Activated CD8-positive, alpha-beta memory T cell treated with anti-CD3 and anti-CD28 coated beads, Interleukin-2, amount 50 U/mL, for 48 hours (primary cell): ENCODE measurements at regions not wholly inside any gene's neighbourhood (a gene's known extent, or its start where the extent isn't known, plus 50 kb on each side); places are given as distances from the start of the nearest gene placed in this dataset.

ENCODE experiments used
- DNase-seq: peaks from one replicate; pipeline ENCODE4 v3.0.0-alpha.2; 2020

DNA sequence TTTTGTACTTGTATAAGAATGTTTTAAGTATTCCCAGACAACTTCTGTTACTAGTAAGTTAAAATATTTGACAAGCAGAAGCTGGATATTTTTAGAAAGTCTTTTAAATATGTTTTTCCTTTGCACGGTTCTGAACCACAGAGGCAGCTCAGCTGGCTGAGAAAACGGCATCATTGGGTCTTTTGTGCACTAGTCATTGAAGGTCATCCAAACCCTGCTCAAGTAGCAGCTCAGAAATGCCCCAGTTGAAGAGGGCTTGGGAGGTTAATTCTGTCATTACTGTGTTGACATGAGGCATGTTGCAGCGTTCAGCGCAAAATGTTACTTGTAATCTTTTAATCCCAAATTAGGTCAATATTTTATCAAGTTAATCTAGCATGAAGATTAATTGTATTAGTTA is 383.7 kb upstream of the FAM241A start:
- no peak for DNase-seq

DNA sequence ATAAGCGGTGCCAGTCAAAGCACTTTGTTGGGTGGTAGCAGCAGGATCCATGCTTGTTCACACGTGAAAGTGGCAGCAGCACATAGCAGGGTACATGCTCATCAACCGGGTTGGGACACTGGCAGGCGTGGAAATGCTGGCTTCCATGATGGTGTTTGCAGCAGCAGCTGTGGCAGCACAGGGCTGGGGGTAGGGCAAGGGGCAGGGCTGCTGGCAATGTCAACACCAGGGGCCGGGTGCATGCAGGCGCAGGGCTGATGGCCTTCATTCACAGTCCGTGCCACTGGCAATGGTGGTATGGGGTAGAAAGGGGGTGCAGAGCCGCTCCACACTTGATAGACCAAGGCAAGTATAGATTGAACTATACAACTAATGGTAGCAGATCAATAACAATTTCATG is 374.7 kb upstream of the FAM241A start:
- DNase-seq: no peak

DNA sequence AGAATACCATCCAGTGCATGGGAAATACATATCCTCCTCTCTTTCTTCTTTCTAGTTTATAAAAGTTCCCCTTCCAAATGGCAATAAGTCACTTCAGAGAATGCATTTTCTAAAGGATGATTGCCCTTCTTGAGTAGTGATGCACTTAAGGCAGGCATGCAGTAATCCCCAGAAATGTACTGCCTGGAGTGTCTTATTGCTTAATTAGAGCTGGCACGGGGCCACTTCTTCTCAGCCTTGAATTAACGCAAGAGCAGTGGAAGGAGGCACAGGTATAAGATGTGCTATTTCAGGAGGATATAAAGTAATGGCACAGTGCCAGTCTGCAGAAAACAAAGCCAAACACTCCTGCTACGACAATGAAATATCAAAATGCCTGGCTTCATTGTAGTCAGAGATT is 371.4 kb upstream of the FAM241A start:
- no peak for DNase-seq

DNA sequence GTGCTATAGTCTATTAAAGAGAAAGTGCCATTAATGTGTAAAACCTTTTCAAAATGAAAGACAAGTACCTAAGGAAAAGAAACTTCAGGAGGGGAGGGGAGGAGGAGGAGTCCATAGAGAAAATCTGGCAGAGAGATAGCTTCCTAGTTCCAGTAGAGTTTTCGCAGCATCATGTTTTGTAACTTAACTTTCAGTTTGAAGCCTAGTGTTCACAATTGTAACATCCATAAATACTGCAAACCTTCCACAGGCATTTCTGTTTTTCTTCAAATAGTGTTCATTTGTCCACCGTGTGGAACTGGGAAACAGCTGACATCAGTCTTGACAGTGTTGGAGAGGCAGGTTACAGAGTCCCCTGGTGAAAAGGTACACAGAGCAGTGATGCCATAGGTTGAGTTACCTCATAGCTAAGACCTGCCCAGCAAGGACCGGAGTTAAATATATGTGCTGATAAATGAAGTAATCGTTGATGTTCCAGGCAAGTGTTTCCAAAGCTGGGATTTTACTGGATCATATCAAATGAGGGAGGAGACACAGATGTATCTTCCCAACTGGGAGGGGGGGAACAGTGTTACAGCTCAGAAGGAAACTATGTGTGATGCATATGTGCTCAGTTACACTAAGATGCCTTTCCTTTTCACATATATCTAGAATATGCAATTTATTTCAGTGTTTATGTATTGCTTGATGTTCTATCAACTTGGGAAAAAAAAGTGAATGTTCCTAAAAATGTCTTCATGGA is 369.5 kb upstream of the FAM241A start:
- DNase-seq: no peak

DNA sequence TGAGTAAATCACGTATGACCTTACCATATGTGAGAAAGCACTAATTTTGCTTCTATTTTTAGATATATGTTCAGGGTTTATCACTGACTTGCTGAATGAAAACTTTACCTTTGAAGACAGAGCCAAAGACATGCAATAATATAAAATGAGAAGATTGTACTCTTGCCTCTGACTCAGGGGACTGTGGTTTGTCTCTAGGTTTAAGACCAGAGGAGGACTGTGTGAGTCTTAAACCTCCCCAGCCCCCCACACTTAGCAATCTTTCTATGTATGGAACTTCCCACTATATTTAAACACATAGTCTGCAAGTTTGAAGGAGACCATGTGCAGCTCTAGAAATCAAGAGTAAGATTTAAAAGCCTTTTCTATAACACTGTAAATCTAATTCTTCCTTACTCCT is 368.7 kb upstream of the FAM241A start:
- DNase-seq: no peak

DNA sequence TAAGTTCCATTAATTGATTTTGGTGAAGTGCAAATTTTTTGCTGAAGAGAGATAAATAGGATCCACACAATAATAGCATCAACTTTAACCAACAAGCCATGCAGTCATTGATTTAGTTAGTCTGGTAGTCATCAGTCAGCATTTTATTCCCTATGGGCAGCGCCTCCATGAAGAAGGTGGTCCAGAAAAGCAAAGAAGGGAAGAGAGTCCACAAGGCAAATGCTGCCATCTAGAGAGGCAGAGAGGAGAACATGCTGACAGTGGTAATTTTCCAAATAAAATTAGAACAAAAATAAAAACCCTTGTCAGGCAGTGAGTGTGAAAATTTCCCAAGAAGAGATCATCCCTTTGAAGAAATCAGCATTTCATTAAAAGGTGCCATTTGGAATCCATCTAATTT is 366.7 kb upstream of the FAM241A start:
- no peak for DNase-seq

DNA sequence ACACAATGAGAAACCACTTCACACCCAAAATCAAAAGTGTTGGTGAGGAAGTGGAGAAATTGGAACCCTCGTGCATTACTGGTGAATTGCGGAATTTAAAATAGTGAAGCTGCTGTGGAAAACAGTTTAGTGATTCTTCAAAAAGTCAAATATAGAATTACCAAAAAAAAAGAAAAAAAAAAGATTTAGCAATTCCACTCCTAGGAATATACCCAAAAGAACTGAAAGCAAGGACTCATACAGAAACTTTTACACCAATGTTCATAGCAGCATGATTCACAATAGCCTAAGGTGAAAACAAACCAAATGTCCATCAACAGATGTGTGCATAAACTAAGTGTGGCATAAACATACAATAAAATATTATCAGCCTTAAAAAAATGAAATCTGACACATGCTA is 364.3 kb upstream of the FAM241A start:
- DNase-seq: no peak

DNA sequence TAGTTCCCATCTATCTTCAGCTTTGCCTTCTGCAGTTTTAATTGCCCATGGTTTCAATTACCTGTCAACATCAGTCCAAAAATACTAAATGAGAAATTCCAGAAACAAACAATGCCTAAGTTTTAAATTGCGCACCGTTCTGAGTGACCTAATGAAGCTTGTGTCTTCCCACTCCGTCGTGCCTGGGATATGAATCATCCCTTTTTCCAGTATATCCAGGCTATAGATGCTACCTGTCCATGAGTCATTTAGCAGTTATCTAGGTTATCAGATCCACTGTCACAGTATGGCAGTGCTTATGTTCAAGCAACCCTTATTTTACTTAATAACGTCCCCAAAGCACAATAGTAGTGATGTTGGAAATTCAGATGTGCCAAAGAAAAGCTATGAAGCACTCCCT is 363.6 kb upstream of the FAM241A start:
- no peak for DNase-seq

DNA sequence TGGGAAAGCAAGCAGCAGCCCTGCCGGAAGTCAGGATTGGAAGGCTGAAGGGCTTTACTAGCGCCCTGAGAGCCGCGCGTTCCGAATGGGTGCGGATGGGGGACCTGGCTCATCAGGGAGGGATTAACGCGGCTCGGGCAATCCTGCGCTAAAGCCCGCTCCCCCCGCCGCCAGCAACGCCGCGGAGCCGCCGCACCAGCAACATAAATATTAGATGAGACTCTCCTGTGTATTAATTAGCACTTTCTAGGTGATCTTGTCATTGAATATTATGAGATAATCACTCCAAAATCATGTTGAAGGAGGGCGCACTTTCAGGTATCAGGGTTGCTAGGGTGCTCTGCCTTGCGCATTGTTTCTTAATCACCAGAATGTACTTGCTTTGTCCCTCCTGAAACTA is 357.2 kb upstream of the FAM241A start:
- DNase-seq: no peak

DNA sequence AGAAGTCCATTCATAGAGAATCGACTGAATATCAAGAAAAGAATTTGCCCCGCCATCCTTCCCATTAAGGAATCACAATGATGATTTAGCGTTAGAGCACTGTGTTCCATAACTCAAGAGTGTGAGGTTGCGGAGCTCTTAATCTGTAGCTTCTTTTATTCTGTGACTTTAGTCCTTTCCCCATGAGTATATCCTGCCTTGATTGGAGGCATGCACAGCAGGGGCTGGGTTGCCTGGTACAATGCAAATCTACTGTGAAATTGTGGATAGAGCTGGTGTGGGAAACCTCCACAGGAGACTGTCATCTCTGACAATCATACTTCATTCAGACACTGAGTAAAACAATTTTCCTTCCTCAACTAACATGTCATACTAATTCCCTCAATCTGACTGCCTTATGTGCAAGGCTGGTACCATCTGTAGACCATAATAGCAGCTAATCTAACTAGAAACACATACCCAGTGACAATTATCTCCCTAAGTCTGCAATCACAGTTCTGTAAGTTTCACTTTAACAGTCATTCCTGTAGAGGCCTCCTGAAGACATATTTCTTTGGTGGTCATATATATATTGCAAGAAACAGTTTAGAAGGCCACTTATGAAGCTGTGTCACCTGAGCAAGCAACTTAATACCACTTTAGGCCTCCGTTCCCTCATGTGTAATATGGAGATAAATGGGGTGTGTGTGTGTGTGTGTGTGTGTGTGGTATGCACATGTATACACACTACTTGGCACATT is 355.2 kb upstream of the FAM241A start:
- no peak for DNase-seq

DNA sequence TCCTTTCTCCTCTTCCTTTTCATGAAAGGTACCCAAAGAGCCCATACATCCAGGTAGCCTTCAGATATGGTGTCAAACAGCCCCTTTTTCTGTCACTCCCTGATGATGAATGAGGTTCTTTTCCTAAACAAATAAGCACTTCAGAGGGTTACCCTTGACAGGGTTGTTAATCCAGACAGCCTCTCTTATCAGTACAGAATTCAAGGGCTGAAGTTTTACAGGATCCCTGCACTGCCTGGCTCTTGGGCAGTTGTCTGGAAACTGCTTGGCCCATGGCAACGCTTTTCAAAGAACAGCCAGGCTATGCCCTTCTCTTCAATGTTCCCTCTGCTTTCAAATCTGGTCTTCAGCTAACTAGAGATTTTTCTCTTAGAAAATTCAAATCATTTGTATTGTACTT is 352.6 kb upstream of the FAM241A start:
- DNase-seq: no peak

DNA sequence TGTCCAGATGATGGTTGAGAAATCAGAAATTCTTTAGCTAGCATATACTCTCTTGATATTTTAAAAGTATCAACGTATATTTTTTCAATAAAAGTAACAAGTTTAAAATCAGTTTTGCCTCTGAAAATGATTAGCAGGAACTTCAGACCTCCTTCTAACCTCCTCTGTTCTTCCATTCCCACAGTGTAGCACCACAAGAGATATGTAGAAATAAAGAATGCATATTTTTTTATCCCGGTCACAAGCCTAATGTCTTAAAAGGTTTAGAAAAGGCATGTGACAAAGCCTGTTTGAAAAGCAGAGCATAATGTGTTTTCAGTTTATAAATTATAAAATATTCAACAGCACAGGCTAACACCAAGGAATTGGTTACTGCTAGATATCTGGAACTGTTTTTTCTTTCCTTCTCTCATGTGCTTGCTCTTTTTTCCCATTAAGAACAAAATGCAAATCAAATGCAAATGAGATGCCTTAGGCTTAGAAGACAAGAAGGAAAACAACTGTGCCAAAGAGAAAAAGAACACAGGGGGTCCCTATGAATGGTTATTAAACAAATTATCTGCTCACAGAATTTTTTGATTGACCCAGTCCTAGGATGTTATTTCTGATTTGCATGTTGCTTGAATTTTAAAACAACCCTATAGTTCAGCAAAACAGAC is 351.7 kb upstream of the FAM241A start:
- no peak for DNase-seq

DNA sequence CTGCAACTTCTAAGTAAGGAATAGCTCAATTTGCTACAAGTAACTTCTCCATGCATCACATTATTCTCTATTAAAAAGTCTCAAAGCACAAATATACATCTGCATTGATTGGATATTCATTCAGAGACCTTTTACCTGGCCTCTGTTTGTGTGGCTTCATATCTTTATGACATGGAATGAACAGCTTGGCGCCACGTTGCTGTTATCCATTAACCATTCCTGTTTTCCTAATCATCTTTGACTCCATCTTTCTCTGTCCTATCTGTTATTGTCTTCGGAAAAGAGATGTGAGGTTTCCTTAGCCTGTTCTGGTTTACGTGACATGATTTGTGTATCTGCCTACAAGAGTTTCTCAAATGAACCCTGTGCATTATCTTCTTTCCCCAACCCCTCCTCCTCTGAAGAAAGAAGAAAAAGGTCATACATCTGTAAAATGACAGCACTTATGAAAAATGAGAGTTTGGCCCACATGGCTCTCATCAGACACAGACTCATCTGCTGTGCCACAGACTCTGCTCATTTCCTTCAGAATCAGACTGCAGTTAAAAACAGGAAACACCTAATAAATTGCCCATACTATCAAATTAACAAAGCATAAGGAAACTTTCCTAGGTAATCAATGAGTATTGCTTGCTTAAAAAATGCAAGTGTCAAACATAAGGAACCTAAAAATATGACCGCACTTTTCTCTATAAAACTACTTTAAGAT is 347.6 kb upstream of the FAM241A start:
- DNase-seq: no peak

DNA sequence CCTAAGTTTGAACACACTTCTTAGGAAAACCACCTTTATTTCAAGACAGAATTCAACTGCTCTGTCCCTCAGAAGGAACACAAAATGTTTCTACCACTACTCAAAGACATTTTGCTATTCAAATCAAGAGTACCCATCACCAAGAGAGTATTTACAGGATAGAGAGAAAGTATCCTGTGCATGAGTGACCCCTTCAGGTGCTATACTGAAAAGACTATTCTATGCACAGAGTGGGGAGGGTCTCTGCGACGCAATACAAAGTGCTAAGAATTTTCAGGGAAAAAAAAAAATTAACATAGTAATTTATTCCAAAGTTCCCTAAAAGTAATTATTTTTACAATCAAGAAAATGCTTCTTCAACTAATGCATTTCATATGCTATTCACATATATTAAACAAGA is 346.4 kb upstream of the FAM241A start:
- no peak for DNase-seq

DNA sequence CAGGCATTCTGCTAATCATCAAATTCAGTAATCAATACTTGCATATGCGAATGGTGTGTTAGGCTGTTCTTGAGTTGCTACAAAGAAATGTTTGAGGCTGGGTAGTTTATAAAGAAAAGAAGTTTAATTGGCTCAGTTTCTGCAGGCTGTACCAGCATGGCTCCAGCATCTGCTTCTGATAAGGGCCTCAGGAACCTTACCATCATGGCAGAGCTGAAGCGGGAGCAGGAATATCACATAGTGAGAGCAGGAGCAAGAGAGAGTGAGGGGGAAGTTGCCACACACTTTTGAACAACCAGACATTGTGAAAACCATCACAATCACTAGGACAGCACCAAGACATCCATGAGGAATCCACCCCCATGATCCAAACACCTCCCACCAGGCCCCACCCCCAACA is 344.7 kb upstream of the FAM241A start:
- no peak for DNase-seq

DNA sequence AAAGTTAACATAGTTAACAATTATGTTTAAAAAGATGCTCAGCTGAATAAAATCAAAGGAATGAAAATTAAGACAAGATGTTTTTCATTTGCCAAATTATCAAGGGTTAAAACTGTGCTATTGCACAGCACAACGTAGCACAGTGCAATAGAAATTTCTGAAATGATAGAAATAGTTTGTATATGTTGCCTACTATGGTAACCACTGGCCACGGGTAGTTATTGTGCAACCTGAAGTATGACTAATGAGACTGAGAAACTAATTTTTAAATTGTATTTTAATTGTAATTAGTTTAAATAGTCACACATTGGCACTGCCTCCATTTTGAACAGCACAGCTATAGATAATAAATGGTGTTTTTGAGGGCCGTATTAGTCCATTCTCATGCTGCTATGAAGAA is 343.1 kb upstream of the FAM241A start:
- no peak for DNase-seq

DNA sequence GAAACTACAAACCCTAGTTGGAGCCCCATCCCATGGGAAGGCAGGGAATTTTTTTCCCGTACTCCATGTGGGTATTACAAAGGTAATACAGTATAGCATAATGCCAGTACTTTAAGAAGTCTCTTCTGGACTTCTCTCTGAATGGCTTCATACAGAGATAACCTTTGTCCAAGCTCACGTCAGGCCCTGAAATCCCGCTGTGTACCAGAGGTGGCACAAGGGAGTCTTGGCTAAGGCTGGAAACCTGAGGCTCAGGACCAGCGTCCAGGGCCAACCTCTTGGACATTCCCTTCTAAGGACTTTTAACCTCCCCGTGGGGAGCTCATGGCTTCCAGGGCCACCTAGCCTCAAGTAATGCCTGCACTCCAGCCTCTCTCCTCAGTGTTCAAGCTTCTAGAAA is 338.9 kb upstream of the FAM241A start:
- no peak for DNase-seq

DNA sequence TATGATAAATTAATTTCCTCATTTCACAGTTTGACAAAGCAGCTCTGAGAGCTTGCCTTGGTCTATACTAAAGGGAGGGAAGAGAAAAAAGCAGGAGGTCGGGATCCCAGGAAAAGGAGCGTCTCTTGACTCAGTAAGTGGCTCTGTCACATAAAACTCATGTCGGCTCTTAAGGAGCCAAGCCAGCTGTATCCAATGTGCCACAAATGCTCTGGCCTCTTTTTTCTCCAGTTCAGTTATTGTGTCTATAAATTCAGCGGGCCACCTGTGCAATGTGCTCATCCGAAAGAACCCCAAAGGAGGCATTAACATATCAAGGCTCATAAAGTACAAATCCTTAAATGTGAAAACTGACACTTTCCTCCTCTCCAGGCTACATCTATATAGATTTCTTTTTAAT is 337.7 kb upstream of the FAM241A start:
- DNase-seq: no peak

DNA sequence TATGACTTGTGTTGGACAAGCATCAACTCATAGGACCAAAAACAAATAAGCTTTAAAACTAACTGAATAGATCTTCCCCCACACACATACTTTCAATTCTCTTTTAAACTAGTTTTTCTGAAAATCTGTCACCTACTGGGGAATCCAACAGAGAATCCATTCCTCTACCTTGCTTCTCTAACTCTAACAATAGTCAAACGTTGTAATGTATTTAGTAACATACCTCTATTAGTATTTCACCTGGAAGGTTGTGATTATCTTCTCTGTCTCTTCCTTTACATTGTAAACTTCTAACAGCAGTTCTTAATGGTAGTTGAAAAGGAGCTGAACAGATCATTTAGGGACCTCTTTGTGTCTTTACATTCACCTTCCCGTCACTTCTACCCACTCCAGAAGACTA is 337.1 kb upstream of the FAM241A start:
- no peak for DNase-seq

DNA sequence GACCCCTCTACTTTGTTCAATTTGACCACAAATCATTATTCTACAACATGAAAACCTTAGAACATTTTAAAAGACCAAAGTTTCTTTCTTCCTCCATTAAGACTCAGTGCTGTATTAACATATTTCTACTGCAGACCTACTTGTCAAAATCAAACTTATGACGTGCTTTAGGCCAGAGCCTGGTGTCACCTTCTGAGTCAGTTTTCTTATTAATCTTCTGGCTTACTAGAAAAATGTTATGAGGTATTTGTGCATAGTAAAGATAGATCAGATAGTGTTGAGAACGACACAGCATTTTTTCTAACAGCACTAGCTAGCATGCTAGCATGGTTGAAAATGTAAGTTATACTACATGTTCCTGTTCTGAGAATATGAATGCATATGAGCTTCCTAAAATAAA is 333.6 kb upstream of the FAM241A start:
- DNase-seq: no peak

DNA sequence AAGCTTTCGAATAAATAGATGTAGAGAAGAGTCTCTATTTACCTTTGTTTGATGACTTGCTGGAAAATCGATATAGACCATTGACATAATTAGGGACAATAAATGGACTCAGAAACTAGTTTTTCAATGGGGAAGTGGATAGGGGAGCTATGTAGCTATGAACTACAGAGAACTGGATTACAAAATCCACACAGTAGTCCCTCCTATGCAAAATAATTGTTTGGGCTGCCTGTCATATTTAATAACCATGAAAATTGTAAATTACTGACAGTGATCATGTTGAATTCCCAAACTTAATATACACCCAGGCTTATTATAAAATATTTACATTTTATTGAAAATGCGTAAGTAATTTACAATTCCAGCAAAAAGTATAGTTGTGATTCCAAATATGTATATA is 333.1 kb upstream of the FAM241A start:
- no peak for DNase-seq

DNA sequence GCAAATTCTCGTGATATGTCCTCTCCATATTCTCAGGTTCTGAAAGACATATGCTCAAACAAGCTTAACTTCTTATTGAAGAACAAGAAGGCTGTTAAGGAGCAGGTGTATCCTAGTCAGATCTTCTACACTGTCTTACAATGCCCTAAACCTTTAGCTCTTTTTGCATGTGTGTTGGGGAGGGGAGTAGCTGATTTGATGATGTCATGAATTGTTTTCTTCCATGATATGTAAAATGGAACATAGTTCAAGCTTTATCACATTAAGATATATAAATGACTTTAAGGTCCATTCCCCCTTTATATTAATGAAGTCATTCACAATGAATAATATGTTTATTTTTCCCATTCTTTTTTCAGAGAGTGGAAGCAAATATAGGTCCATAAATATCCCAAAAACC is 332.5 kb upstream of the FAM241A start:
- no peak for DNase-seq

DNA sequence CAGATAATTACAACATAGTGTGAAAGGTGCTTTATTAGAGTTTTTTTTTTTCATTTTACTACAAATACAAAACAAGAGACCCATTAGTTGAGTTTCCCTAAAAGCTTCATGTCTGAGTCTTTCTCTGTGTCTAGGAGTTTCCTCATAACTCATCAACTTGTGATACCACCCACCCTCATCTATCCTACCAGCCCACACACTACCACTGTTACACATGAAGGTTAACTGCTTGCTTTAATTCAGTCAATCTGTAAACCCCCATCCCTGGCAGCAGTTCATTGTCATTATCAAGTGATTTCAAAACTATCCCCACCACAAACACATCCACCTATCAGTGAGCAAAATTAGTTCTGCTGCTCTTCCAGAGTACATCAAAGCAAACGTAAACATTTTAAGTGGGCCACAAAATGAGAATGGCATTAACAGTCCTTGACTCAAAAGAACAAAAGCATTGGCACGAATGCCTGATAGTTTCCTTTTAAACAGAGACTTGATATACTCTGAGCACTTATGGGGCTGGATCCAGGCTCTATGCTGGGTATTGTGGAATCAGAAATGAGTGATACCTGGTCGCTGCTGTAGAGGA is 331.6 kb upstream of the FAM241A start:
- DNase-seq: no peak
